ENCODE measurements at regions not wholly inside any gene's neighbourhood (a gene's known extent, or its start where the extent isn't known, plus 50 kb on each side); places are given as distances from the start of the nearest gene placed in this dataset.

- no peaks in the 10 kb centered on the region for H3K36me3 Mint-ChIP-seq (ENCODE audit: insufficient read depth, unreplicated experiment)
- no peak overlapping the region for H3K27ac Mint-ChIP-seq (ENCODE audit: unreplicated experiment)
- H3K4me1 Mint-ChIP-seq (ENCODE audit: low read depth, unreplicated experiment): no peaks in the 10 kb centered on the region
- TF ChIP-seq CTCF (IDR thresholded peaks at IDR 0.05; ENCODE audit: insufficient read depth in 1 of 2, low read depth in 1 of 2, low read length in 1 of 2, severe bottlenecking in 1 of 2, unreplicated experiment in 1 of 2): no peak
- no TSS peak for BruUV-seq (replicated peaks)
- H3K36me3 ChIP-seq (ENCODE audit: control insufficient read depth, insufficient read depth, low read length): no peaks in the 10 kb centered on the region
- H3K9me3 Mint-ChIP-seq (ENCODE audit: unreplicated experiment): peaks cover 26% of the 10 kb centered on the region
- no peak overlapping the region for H3K4me3 ChIP-seq (ENCODE audit: low read depth, low read length)
- no peaks in the 10 kb centered on the region for H3K9me3 ChIP-seq
- no peaks in the 10 kb centered on the region for H3K27me3 Mint-ChIP-seq (ENCODE audit: insufficient read depth, unreplicated experiment)
- POLR2A ChIA-PET: no interaction called here
- no peak overlapping the region for H3K4me3 Mint-ChIP-seq (ENCODE audit: unreplicated experiment)
- DNase-seq: no peak
- H3K27me3 ChIP-seq (replicated peaks; ENCODE audit: control insufficient read depth, insufficient read depth, low read length): no peaks in the 10 kb centered on the region
- intact Hi-C loops (cut with micrococcal nuclease; ENCODE audit: unreplicated experiment): no loop called here
- H3K4me1 ChIP-seq: no peaks in the 10 kb centered on the region
- CTCF ChIA-PET: no interaction called here
Measured at GRCh38 chr1:30029677-30030076, 693.7 kb downstream of the MATN1 start.

- no peaks in the 10 kb centered on the region for H3K36me3 ChIP-seq (ENCODE audit: control insufficient read depth, insufficient read depth, low read length)
- intact Hi-C loops (cut with micrococcal nuclease; ENCODE audit: unreplicated experiment): no loop called here
- DNase-seq: no peak
- no peaks in the 10 kb centered on the region for H3K27me3 ChIP-seq (replicated peaks; ENCODE audit: control insufficient read depth, insufficient read depth, low read length)
- no peaks in the 10 kb centered on the region for H3K4me1 Mint-ChIP-seq (ENCODE audit: low read depth, unreplicated experiment)
- TF ChIP-seq CTCF (IDR thresholded peaks at IDR 0.05; ENCODE audit: insufficient read depth in 1 of 2, low read depth in 1 of 2, low read length in 1 of 2, severe bottlenecking in 1 of 2, unreplicated experiment in 1 of 2): no peak
- H3K9me3 ChIP-seq: no peaks in the 10 kb centered on the region
- no peaks in the 10 kb centered on the region for H3K36me3 Mint-ChIP-seq (ENCODE audit: insufficient read depth, unreplicated experiment)
- CTCF ChIA-PET: no interaction called here
- no peak overlapping the region for H3K4me3 ChIP-seq (ENCODE audit: low read depth, low read length)
- H3K27me3 Mint-ChIP-seq (ENCODE audit: insufficient read depth, unreplicated experiment): no peaks in the 10 kb centered on the region
- no peaks in the 10 kb centered on the region for H3K4me1 ChIP-seq
- POLR2A ChIA-PET: no interaction called here
- no peak overlapping the region for H3K27ac Mint-ChIP-seq (ENCODE audit: unreplicated experiment)
- H3K9me3 Mint-ChIP-seq (ENCODE audit: unreplicated experiment): peaks cover 26% of the 10 kb centered on the region
- BruUV-seq (replicated peaks): no TSS peak
- H3K4me3 Mint-ChIP-seq (ENCODE audit: unreplicated experiment): no peak overlapping the region
Measured at GRCh38 chr1:30028939-30029338, 694.4 kb downstream of the MATN1 start.

- H3K36me3 ChIP-seq (ENCODE audit: control insufficient read depth, insufficient read depth, low read length): no peaks in the 10 kb centered on the region
- H3K4me1 Mint-ChIP-seq (ENCODE audit: low read depth, unreplicated experiment): no peaks in the 10 kb centered on the region
- H3K27me3 ChIP-seq (replicated peaks; ENCODE audit: control insufficient read depth, insufficient read depth, low read length): no peaks in the 10 kb centered on the region
- no TSS peak for BruUV-seq (replicated peaks)
- ChIA-PET CTCF (no interaction called here), POLR2A (no interaction called here)
- H3K27me3 Mint-ChIP-seq (ENCODE audit: insufficient read depth, unreplicated experiment): no peaks in the 10 kb centered on the region
- no peak for DNase-seq
- no peak overlapping the region for H3K4me3 ChIP-seq (ENCODE audit: low read depth, low read length)
- peaks cover 21% of the 10 kb centered on the region for H3K9me3 Mint-ChIP-seq (ENCODE audit: unreplicated experiment)
- no peaks in the 10 kb centered on the region for H3K4me1 ChIP-seq
- no peak overlapping the region for H3K4me3 Mint-ChIP-seq (ENCODE audit: unreplicated experiment)
- TF ChIP-seq CTCF (IDR thresholded peaks at IDR 0.05; ENCODE audit: insufficient read depth in 1 of 2, low read depth in 1 of 2, low read length in 1 of 2, severe bottlenecking in 1 of 2, unreplicated experiment in 1 of 2): no peak
- no peak overlapping the region for H3K27ac Mint-ChIP-seq (ENCODE audit: unreplicated experiment)
- intact Hi-C loops (cut with micrococcal nuclease; ENCODE audit: unreplicated experiment): no loop called here
- H3K36me3 Mint-ChIP-seq (ENCODE audit: insufficient read depth, unreplicated experiment): no peaks in the 10 kb centered on the region
- no peaks in the 10 kb centered on the region for H3K9me3 ChIP-seq
Measured at GRCh38 chr1:30028283-30028682, 695.1 kb downstream of the MATN1 start.
